GM21515 (cell line): ENCODE measurements at regions not wholly inside any gene's neighbourhood (a gene's known extent, or its start where the extent isn't known, plus 50 kb on each side); places are given as distances from the start of the nearest gene placed in this dataset.
"Not testable (repeated sequence)": the region's sequence is repeated elsewhere in the genome, so short reads cannot be mapped to it uniquely, and the experiment has no call there.

Source experiments
- ATAC-seq: cut with Tn5 transposase; IDR thresholded peaks from one replicate; pipeline ENCODE4 v1.9.1; 2021; ENCODE audit not compliant: unreplicated experiment

GRCh38 chr1:149157409-149157808 is 54.1 kb upstream of the NBPF9 start:
- ATAC-seq, result not testable (repeated sequence)

- ATAC-seq, result not testable (repeated sequence)
Observed at GRCh38 chr1:149158308-149158707, 55.0 kb upstream of the NBPF9 start.

GRCh38 chr1:149163063-149163444 is 59.7 kb upstream of the NBPF9 start:
- ATAC-seq, result not testable (repeated sequence)

GRCh38 chr1:149174765-149175164 is 71.4 kb upstream of the NBPF9 start:
- ATAC-seq, result not testable (repeated sequence)

- ATAC-seq, result not testable (repeated sequence)
Observed at GRCh38 chr1:149175812-149176211, 72.5 kb upstream of the NBPF9 start.

- ATAC-seq, result not testable (repeated sequence)
Observed at GRCh38 chr1:149176453-149177316, 73.3 kb upstream of the NBPF9 start.

GRCh38 chr1:149190742-149191141 is 87.4 kb upstream of the NBPF9 start:
- ATAC-seq, result not testable (repeated sequence)

- ATAC-seq, result not testable (repeated sequence)
Observed at GRCh38 chr1:149196651-149197050, 93.3 kb upstream of the NBPF9 start.

GRCh38 chr1:149200567-149200966 is 97.2 kb upstream of the NBPF9 start:
- ATAC-seq, result peak; percentile 68

- ATAC-seq, result not testable (repeated sequence)
Observed at GRCh38 chr1:149202283-149202682, 98.9 kb upstream of the NBPF9 start.

GRCh38 chr1:149204396-149204795 is 101.0 kb upstream of the NBPF9 start:
- not testable (repeated sequence) for ATAC-seq

- ATAC-seq, result not testable (repeated sequence)
Observed at GRCh38 chr1:149208836-149209235, 105.5 kb upstream of the NBPF9 start.

- ATAC-seq, result peak; percentile 79
Observed at GRCh38 chr1:149211757-149212420, 108.5 kb upstream of the NBPF9 start.

- ATAC-seq, result not testable (repeated sequence)
Observed at GRCh38 chr1:149212946-149213345, 109.6 kb upstream of the NBPF9 start.

GRCh38 chr1:149213673-149214072 is 110.3 kb upstream of the NBPF9 start:
- not testable (repeated sequence) for ATAC-seq

GRCh38 chr1:149218080-149218988 is 115.0 kb upstream of the NBPF9 start:
- ATAC-seq, result not testable (repeated sequence)

GRCh38 chr1:149219539-149219938 is 116.2 kb upstream of the NBPF9 start:
- ATAC-seq, result not testable (repeated sequence)

GRCh38 chr1:149220463-149221074 is 117.2 kb upstream of the NBPF9 start:
- ATAC-seq, result not testable (repeated sequence)

GRCh38 chr1:149227933-149228665 is 124.7 kb upstream of the NBPF9 start:
- not testable (repeated sequence) for ATAC-seq
